Islet of Langerhans (tissue), 1 donor: ENCODE measurements at regions not wholly inside any gene's neighbourhood (a gene's known extent, or its start where the extent isn't known, plus 50 kb on each side); places are given as distances from the start of the nearest gene placed in this dataset.

Experiments used
- FAIRE-seq: peaks from one replicate; lab custom pipeline; 2011; peaks lifted over from hg19 to GRCh38; lab: Jason Lieb, UNC

DNA sequence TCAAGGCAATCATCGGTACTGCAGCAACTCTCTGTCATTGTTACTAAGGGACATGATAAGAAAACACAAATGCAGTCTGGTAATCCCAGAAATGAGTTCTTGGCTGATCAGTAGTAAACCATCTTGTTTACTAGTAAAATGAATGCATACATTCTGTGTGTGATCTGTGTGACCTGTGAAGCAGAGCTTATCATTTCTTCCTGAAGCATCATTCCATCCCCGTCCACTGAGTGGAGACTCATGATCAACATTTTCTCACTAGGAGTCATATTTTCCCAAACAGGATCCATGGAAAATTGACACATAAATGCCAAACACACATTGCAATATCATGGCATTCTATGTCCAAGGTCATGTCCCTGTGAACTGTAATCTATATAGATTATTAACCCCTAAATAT, 226.1 kb downstream of the ANKRD50 start:
- no peak for FAIRE-seq

DNA sequence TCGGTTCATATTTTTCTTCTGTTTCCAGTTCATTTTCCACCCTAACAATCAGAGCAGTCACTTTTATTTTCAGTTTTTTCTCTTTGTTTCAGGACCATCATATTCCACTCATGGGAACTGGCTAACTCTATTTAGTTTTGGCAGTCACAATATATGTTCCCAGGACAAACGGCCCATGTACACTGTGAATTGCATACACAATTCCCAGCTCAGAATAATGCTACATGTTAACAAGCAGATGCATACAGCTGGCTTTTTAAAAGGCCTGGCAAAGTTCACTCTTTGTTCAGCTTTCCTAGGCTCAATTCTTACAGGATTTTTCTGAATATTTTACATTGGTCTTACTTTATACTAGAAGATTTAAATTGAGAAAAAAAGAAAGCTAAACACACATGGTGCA, 224.9 kb downstream of the ANKRD50 start:
- FAIRE-seq: no peak

DNA sequence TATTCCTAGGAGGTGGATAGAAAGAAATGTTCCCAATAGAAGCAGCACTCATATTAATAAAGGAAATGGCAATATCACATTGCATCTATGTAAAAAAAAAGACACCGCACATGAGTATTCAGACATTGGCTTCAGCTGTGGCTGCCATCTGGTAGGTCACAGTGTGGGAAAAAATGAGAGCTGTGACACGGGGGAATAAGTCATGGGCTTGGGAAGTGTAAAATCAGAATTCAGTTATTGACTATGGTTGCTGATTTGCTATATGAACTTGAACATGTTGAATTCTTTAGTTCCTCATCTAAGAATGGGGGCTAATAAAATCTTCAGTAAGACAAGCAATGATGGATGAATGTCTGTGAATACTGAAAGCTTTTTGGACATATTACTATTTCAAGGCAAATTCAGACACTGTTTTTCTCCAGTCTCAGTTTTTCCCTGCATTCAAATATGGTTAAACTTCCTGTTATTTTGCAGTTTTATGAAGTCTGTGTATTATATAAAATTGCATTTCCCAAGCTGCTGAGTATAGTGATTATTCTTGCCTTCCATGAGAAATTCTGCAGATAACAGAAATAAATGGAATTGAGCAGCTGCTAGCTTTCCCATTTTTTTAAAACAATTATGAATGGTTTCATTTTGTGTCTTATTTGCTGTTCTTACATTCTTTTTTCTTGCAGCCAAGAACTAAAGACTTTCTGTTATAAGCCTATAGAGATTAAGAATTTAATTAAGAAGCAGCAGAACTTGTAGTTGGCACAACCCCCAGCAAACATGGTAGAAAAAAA, 221.0 kb downstream of the ANKRD50 start:
- no peak for FAIRE-seq

DNA sequence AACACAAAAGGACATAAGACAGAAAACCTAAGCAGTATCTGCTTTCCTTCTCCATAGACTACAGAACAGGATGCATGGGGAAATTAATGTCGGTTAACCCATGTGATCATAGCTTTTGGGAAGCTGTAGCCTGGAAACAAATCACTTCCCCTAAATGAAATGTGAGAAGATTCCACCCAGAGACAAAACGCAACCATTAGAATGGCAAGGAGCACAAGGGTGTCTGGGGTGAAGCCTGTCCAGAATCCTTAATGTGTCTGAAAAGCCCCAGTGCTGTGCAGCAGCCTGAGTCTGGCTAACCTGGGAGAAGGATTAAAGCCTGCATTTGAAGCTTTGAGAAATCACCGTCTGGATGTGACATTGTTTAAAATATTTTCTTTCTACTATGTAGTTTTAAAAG, 213.3 kb downstream of the ANKRD50 start:
- no peak for FAIRE-seq

DNA sequence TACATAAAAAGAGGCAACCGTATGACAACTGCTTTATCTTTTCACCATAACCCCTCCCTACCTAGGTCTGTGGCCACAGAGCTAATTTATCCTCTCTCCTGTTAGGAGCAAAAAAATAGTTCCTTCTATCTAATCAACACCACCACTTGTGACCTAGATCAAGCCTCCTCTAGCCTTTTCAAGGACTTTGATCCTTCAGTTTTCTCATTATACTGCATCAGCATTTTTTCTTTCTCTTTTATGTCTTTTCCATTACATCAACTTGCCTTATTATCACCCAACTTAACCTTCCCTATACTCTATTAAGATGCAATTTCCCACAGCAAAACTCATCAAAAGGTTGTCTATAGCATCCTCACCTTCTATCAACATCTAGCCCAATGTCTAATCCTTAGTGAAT, 211.0 kb downstream of the ANKRD50 start:
- no peak for FAIRE-seq

DNA sequence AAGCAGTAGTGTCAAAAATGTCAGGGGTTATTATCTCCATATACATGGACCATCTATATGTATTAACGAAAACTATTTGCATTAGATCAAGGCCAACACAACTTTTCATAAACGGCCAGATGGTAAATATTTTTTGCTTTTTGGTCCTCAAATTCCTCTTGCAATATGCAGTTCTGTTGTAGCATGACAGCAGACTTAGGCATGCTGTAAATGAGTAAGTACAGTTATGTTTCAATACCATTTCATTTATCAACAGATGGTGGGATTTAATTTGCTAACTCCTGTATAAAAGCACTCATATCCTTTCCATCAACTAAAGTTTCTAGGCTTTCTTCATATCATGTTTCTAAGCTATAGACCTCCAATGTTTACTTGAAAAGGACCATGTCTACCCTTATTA, 208.1 kb downstream of the ANKRD50 start:
- FAIRE-seq: no peak

DNA sequence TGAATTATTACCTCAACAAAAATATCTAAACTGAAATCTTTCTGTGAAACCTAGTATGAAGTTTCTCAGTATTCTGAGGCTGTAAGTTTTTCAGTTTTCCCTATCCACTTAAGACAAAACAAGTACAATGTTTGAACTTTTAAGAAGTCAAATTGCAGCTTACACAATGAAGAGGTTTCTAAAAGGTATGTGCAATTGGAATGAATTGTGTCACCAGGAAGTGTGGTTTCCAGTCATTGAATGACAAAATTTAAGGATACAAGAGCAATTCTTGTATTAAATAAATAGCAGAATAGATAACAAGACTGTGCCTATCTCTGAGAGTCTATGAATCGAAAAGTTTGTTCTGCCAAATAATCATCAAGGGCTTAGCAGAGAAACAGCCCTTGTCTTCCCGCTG, 207.3 kb downstream of the ANKRD50 start:
- FAIRE-seq: no peak

DNA sequence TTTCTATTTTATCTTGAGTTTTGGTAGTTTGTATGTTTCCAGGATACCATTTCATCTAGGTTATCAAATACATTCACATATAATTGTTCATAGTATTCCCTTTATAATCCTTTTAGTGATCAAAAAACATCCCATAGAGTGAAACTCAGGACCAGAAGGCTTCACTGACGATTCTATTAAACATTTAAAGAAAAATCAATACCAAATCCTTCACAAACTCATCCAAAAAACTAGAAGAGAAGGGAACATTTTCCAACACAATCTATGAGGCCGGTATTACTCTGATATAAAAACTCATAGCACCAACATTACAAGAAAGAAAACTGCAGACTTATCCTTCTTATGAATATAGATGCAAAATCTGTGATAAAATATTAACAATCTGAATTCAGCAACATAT, 203.4 kb downstream of the ANKRD50 start:
- FAIRE-seq: no peak

DNA sequence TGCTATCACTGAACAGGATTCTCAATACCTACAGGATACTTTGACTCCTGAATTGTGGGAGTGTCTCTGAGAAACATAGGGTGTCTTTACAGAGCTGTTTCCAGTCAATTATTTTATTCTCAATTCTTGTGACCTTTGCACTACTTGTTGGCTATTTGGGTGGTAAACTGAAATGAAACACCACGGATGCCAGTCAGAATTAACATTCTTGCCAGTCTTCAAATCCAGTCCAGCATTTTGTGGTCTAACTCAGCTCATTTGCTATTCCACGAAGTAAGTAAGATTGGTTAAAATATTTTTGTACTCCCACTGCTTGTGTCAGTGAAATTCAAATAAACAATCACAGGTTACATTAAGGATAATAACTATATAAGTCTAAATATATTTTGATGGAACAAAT, 197.9 kb downstream of the ANKRD50 start:
- no peak for FAIRE-seq

DNA sequence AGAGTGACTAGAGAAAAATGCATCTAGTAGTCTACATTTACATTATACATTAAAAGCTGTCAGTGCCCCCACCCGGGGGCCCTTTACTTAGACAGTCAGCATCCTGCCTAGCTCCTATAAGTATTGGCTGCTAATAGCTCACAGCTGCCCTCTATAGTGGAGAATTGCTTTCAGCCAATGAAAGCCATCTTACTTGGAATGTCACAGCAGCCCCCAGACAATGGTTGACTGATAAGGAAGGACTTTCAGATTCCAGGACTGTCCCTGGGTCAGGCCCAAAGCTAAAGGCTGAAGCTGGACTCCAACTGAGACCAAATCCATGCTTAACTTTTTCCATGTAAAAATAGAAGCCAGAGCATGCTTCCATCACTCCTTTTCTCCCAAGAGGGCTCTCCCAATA, 196.9 kb downstream of the ANKRD50 start:
- no peak for FAIRE-seq

DNA sequence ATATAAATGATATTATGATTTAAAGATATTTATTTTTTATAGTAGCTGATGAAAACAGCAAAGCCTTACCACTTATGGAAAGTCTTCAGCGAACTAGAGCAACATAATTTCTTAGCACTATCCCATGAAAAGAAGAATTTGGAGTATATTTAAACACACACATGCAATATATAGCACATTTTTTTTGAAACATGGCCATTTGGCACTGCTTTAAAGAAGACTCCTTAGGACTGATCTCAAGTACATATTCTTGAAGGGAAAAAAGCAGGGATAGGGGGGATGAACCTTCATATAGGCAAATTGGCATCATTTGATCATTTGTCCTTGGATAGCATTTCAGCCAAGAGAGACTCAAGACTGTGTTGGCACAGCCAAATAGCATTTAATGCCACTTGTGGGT, 193.3 kb downstream of the ANKRD50 start:
- no peak for FAIRE-seq

DNA sequence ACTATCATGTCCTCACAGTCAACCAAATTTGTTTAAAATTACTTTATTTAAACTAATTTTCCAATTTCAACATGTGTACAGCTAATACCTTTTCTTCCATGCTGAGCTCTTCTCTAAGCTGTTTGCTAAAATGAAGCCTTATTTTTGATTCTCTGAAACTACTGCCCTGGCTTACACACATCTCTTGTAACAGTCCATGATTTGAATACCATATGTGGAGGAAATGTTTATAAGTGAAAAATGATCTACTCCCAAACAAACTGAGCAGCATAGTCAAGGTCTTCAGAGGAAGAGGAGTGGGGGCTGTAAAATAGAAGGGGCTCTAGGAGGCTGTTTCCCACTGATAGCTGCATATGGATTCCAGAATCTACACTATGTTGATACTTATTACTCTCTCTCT, 188.7 kb downstream of the ANKRD50 start:
- no peak for FAIRE-seq

DNA sequence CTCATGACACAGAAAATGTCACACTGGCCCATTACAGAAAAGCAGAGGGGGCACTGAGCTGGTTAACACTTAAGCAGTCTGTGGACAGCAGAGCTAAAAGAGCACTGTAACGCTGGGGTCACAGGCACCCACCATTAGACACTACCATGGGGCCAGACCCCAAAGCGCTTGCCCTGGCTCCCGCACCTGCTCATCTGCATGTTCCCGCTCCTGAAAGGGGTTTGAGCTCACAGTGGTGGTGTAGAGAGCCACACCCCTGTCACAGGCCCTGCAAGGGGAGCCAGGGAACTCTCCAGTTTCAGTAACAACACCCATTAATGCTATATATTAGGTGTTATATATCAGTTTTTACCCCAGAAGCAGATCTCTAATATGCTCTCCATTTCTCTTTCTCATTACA, 187.0 kb downstream of the ANKRD50 start:
- FAIRE-seq: no peak

DNA sequence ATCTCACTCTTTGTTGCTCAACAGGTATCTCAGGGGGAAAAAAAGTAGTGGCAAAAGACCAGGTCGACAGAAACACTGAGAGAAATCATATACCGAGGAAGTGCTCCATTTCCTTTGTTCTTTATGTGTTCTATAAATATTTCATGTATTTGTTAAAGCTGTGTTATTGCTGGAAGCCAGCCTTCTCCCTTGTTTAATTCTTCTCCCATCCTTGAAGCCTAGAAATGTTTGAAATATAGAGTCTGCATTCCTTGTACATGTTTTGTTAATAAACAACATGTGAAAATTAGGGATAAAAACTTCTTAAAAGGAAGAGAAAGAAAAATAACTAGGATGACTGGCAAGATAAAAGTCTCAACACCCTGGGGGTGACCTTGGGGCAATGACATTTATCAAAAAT, 186.2 kb downstream of the ANKRD50 start:
- no peak for FAIRE-seq

DNA sequence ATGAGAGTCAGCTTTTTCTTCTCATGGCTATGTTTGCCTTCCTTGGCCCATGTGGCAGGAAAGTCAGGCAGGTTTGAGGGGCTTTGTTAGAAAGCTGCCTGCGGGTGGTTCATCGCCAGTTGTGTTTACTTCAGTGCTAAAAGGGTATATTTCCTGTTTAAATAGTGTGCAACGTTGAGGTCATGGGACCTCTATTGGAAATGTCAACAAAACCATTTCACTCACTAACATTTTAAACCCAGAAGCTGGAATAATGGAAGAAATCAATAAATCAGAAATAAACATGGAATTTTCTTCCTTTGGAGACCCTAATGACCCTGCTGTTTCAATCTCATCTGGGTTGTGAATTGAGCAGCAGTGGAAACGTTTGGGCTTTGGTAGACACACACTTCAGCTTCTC, 185.8 kb downstream of the ANKRD50 start:
- no peak for FAIRE-seq

DNA sequence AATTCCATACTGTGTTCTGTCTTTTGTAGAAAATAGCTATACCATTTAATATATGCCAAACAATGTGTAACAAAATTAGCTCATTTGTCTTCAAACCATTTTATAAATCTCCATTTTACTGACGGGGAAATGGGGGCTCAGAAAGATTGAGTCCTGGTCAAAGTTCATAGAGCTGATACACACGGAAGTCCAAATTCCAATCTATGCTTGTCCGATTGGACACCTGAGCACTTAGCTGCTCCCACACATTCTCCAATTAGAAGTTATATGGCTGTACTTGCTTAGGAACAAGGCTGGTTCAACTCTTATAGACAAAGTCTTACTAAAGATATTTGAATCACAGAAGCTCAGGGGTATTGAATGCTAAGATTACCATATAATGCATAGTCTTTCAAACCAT, 185.2 kb downstream of the ANKRD50 start:
- no peak for FAIRE-seq

DNA sequence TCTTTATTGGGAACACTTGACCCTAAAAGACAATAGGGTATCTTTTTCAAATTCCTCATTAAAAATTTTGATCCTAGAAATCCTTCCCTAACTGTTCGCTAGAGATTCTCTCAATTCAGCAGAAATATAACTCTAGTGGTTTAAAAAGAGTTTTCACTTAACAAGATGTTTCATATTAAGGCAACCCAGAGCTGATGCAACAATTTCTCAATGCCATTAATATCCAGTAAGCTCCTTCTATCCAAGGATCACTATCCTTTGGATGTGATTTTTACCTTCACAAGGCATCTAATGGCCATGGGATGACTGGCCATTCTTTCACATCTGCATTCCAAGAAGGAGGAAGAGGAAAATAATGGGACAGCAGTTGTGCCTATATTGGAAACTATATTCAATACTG, 183.4 kb downstream of the ANKRD50 start:
- no peak for FAIRE-seq

DNA sequence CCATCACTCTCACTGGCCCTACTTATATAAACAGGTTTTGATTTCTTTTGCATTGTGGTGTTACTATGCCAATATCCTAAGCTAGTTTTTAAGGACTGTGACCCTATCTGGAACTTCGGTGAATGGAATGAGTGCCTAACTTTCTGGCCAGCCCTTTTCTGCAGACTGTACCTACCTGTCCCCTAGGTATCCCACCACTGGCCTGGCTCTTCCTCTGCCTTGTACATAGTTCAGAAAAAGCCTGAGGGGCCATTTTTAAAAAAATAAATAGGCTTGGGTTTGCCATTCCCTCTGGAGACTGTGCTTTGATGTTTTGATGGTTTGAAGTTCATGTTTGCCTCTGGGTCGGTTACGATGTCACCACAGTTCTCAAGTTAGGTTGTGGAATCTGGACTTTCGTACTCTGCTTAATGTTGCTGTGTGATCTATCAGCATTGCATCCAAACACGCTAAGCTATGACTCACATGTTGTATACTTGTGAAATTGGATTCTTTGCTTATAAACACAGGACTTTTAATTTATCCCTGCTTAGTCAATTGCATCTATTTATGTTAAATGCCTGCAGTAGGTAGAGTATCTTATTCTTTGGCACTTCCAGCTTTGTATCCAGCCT, 182.0 kb downstream of the ANKRD50 start:
- FAIRE-seq: no peak

DNA sequence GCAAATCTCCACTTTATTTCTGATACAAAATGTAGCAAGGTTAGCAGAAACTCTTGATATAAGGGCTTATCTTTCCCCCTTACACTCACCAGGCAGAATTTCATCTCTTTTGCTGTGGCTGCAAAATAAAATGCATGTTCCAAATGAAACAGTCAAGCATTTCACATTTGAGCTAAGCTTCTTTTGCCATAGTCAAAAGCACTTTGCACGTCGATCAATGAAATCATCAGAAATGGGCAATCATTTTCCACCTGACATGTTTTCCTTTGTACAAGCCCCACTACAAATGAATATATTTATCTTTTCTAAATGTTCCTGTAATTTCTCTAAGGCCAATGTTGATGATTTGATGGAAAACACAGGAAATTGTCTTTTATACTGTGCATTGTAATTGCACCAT, 178.4 kb downstream of the ANKRD50 start:
- FAIRE-seq: no peak

DNA sequence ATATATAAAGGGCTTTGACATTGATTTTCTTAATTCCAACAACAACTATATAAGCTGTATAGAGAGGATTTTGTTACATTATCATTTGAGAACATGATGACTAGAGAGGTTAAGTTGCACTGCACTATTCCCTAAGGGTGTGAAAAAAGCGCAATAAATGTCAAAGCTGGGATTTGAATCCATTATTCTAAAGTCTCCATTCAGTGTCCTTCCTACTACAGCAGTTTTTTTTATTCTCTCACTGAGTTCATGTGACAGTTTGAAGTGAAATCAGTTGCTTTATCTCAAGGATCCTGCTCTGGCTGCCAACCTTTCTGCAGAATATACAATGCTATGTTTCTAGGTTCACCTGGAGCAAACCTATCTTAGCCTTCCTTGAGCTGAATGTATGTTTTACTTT, 177.5 kb downstream of the ANKRD50 start:
- no peak for FAIRE-seq

DNA sequence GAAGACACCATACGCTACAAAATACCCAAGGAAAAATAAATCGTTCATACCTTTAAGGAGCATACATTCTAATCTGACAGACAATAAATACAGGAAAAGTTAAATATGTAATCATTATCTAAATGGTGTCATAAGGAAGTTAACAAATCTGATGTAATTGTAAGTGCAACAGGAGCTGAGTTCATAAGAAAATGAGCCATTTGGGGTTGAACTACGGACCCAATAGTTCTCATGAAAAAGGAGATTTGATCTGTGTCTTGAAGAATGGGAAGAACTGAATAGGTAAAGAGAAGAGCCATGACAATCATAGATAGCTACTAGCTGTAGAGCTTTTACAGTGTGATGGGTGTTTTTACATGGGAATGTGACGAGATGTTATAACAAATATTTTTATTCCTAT, 175.6 kb downstream of the ANKRD50 start:
- no peak for FAIRE-seq

DNA sequence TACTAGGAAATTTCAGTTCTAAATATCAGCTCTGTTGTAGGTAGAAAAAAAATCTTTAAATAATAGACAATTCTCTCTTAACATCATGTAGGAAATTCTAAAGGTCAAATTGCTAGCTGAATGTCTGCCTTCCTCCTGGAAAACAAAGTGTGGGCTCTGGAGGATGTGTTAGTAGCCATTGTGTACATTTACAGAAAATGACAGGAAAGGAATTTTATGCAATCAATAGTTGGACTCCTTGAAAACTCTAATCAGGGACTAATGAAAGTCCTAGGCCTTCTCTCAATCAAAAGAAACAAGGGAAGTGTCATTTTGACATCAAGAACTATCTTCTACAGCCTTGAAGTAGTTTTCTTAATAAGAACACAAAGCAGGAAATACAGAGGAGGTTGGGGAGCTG, 174.6 kb downstream of the ANKRD50 start:
- FAIRE-seq: no peak

DNA sequence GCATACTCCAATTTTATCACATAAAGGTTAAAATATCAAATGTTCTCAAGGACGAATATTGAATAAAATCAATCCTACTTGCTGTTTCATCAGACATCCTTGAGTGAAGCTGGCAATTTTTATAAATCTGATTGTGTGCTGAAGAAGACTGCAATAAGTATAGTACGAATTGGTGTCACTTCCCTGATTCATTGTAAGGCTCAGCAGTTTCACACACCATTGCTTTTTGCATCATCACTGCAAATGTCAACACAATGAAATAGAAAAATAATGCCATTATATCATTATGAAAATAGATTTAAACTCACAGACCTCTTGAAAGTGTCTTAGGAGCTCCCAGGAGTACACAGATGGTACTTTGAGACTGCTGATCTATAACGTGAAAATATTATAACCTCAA, 172.5 kb downstream of the ANKRD50 start:
- no peak for FAIRE-seq

DNA sequence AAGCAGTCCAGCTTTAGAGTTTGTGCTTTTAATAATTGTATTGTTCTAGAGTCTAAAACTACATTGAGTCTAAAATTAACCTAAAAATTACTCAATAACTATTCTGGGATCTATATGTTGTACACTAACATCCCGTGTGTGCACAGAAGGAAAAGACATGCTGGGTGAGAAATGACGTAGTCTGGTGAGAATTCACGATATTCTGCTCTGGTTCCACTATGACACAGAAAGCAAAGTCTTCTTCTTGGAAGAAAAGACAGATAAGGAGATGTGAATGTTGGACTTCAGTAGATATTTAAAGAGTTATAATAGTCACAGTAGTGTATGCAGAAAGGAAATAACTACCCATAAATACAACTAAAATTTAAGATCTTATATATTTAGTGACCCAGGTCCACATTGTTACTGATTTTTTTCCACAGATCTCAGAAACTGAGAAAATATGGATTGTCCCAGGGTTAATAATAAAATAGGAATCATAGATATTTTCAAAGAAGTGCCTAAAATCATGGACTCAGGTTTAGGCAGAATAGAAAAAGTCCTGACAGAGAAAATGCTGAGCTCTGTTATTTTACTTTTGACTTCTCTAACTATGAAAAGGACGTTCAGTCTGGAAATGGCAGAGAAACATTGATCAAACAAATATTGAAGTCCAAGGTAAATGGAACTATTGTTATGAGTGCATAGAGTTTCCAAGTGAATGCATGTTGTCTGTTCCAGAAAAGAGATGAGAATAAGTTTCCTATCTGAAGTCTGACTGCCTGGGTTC, 170.7 kb downstream of the ANKRD50 start:
- FAIRE-seq: no peak
